ENCODE measurements at regions not wholly inside any gene's neighbourhood (a gene's known extent, or its start where the extent isn't known, plus 50 kb on each side); places are given as distances from the start of the nearest gene placed in this dataset.

DNA sequence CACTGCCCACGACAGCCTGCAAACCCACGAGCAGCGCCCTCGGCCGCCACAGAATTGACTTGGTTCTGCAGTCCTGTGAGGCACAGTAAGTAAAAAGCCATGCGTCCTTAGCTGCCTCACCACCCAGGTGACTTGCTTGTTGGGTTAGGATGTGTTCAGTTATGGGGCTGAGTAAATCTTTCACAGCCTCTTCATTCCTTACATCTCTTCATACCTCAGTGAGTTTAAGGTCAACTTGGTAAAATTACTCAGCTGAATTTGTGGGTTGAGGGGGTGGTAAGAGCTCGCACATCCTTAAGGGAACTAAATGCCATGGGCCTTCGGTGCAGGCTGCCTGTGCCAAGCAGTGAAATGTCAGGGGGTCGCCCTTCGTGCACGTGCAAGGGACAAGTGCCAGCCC is 165.2 kb upstream of the ALKAL2 start:
- in situ Hi-C loops (cut with HindIII; ENCODE audit: extremely low pct_ligation_motif_present, low pct_unique_long_range_greater_than_20kb) = no loop called here
- no peak for FAIRE-seq
- ChIA-PET CTCF (ENCODE audit: low intra/inter-chr PET ratio, low total read pairs) (no interaction called here), POLR2A (no interaction called here)
- no peak for DNase-seq (ENCODE audit: low spot score)
- H3K4me2 ChIP-seq (ENCODE audit: low read depth, low read length) = no peak overlapping the region
- no peak overlapping the region for H2AFZ ChIP-seq (ENCODE audit: low read length)
- no peak overlapping the region for H3K4me3 ChIP-seq (replicated peaks in 1 of 3; ENCODE audit: insufficient read depth in 1 of 3, low read depth in 2 of 3, low read length in 3 of 3)
- H3K27me3 ChIP-seq (ENCODE audit: control insufficient read depth in 1 of 2, insufficient read depth in 2 of 2, low read length in 2 of 2) = peaks cover 3 to 55% of the 10 kb centered on the region in 2 experiments; a peak in 3 of 5 replicates
- H3K4me1 ChIP-seq (ENCODE audit: insufficient read depth, low read length) = no peaks in the 10 kb centered on the region
- H4K20me1 ChIP-seq (ENCODE audit: insufficient read depth, low read length) = no peaks in the 10 kb centered on the region
- no peak for ATAC-seq
- H3K36me3 ChIP-seq (replicated peaks in 1 of 2; ENCODE audit: control insufficient read depth in 1 of 2, insufficient read depth in 2 of 2, low read length in 2 of 2) = no peaks in the 10 kb centered on the region
- H3K79me2 ChIP-seq (ENCODE audit: insufficient read depth, low read length) = no peaks in the 10 kb centered on the region
- intact Hi-C loops (cut with micrococcal nuclease; ENCODE audit: unreplicated experiment) = no loop called here
- H3K9ac ChIP-seq (ENCODE audit: insufficient read depth, low read depth, low read length) = no peak overlapping the region
- no peak overlapping the region for H3K27ac ChIP-seq (ENCODE audit: extremely low read length, insufficient read depth, low read length)
- TF ChIP-seq ZNF136 (CRISPR knock-in tag; IDR thresholded peaks at IDR 0.05; ENCODE audit: low read depth) (no peak), ATAD3A (CRISPR knock-in tag; IDR thresholded peaks at IDR 0.05) (no peak), STAG1 (CRISPR knock-in tag; IDR thresholded peaks at IDR 0.05) (no peak), ZBTB8A (CRISPR knock-in tag; IDR thresholded peaks at IDR 0.05; ENCODE audit: borderline replicate concordance, low read depth) (no peak), ZNF7 (CRISPR knock-in tag; IDR thresholded peaks at IDR 0.05) (no peak)
- TF ChIP-seq, protein P1, sequence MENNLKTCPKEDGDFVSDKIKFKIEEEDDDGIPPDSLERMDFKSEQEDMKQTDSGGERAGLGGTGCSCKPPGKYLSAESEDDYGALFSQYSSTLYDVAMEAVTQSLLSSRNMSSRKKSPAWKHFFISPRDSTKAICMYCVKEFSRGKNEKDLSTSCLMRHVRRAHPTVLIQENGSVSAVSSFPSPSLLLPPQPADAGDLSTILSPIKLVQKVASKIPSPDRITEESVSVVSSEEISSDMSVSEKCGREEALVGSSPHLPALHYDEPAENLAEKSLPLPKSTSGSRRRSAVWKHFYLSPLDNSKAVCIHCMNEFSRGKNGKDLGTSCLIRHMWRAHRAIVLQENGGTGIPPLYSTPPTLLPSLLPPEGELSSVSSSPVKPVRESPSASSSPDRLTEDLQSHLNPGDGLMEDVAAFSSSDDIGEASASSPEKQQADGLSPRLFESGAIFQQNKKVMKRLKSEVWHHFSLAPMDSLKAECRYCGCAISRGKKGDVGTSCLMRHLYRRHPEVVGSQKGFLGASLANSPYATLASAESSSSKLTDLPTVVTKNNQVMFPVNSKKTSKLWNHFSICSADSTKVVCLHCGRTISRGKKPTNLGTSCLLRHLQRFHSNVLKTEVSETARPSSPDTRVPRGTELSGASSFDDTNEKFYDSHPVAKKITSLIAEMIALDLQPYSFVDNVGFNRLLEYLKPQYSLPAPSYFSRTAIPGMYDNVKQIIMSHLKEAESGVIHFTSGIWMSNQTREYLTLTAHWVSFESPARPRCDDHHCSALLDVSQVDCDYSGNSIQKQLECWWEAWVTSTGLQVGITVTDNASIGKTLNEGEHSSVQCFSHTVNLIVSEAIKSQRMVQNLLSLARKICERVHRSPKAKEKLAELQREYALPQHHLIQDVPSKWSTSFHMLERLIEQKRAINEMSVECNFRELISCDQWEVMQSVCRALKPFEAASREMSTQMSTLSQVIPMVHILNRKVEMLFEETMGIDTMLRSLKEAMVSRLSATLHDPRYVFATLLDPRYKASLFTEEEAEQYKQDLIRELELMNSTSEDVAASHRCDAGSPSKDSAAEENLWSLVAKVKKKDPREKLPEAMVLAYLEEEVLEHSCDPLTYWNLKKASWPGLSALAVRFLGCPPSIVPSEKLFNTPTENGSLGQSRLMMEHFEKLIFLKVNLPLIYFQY (CRISPR knock-in tag; IDR thresholded peaks at IDR 0.05; ENCODE audit: borderline replicate concordance) = no peak
- TF ChIP-seq, protein P2, sequence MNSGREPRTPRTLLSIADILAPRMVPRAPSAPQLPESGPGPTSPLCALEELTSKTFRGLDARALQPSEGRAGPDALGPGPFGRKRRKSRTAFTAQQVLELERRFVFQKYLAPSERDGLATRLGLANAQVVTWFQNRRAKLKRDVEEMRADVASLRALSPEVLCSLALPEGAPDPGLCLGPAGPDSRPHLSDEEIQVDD (CRISPR knock-in tag; IDR thresholded peaks at IDR 0.05; ENCODE audit: borderline replicate concordance) = no peak
- no peaks in the 10 kb centered on the region for H3K9me3 ChIP-seq (ENCODE audit: low read length)
- BruUV-seq (replicated peaks) = no TSS peak
- 8% methylated on average over 11 of the region's 11 CpGs for WGBS (ENCODE audit: low lambda C conversion rate)

Data from HepG2 (cell line).